ENCODE measurements at regions not wholly inside any gene's neighbourhood (a gene's known extent, or its start where the extent isn't known, plus 50 kb on each side); places are given as distances from the start of the nearest gene placed in this dataset.

DNA sequence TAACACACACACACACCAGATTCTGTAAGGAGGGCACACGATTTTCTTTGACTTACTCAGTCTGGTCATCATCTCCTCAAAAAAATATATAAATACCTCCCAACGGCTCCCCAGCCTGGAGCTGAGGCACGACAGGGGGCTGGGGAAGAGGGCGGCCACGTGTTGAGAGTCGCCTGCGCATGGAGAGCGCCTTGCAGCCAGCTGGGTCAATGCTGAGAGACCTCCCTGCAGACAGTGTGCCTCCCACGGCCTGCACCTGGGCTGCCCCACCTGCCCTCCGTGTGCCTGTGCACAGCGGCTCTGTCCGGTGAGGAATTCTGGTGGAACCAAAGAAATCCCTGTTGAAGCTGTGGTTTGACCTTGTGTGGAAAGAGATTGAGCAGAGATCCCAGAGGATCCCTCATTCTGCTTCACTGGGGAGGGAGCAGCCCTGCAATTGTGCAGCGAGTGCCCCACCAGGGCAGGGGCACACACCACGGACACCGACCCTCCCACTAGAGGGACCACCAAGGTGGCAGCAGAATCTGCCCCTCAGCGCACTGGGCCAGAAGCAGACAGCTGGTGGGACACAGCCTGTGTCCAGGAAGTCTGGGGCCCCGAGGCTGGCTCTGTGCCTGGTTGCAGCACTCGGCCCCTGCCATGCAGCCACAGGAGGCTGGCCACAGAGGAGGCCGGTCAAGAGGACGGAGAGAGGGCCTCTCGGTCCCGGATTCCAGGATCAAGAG is 150.5 kb upstream of the PPP2R2D start:
- no peak for DNase-seq

DNA sequence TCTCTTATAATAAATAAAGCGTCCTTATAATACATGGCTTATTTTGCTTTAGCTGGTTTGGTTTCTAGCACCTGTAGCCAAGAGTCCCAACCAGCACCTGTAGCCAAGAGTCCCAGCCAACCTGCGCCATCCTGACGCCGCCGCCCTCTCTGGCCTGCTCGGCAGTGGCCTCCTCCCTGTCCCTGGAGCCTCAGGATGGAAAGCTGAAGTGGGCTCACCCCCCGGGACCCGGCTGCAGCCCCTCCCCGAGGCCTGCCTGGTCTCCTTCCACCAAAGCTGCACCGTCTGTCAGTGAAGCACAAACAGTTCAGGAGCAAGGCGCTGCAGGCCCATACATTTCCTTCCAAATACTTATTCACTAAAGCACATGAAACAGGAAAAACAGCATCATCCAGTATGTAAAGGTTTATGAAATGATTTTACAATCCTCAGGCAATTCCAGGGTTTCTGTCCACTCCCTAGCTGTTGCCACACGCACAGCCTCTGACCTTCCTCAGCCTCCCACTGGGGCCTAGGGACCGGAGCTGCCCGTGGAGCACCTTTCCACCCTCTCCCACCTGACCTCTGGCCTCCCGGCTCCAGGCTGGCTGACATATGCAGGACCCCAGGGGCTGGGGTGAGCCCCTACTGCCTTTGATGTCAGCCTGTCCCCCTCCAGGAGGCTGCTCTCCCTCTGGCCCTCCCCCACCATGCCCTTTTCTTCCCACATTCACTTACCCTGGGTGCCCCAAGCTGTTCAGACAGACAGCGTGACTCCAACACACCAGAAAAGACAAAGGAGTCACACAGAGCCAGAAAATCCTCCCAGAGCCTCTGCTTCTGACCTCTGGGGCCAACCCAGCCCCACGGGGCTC is 149.6 kb upstream of the PPP2R2D start:
- no peak for DNase-seq

DNA sequence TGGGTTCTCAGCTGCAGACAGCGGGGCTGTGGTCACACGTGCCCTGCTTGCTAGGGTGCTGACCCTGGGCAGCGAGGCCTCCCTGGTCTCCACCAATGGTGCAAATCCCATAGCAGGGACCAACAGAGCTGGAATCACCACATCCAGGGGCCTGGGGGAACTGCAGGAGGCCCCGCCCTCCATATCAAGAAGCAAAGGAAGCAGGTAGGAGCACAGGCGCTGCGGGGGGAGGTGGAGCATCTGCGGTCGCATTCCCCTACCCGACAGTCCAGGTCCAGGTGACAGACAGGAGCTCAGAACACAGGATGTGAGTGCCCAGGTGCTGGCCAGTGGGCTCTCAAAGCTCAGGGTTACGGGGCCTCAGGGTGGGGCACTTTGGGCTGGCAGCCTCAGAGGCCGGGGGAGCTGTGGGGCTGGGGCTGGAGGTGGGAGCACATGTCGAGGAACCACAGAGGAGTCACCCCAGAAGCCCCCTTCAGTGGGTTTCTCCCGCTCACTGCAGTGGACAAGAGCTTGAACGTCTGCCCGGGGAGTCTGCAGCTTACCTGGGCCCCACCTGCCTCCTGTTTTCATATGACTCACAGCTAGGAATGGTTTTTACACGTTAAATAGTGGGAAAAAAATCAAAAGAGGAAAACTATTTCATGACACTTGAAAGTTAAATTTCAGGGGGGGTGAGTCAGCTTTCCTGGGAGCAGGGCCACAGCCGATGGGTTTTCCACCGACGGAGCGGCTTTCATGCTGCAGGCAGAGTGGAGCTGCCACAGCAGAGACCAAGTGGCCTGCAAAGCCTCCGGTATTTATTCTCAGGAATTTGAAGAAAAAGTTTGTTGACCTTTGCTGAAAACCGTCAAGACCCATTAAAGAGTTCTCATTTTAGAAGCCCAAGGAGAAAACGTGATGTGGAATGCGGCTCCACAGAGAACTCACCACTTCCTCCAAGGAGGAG is 148.7 kb upstream of the PPP2R2D start:
- DNase-seq = no peak

DNA sequence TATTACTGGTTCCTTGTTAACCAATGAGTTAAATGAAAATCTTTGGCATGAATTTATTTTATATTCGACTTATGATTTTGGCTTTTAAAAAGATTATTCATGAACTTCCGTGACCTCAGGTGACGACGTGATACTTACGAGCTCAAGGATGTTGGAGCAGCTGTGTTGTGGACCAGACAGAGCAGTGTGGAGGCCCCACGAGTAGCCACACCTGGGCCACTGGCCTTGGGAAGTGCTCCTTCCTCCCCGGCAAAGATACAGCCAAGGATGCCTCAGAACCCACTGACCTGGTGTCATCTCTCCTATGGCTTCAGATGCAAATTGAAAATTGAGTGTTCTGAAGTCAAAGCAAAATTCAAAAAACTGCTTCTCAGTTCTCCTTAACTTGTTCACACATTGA is 147.5 kb upstream of the PPP2R2D start:
- DNase-seq = no peak

DNA sequence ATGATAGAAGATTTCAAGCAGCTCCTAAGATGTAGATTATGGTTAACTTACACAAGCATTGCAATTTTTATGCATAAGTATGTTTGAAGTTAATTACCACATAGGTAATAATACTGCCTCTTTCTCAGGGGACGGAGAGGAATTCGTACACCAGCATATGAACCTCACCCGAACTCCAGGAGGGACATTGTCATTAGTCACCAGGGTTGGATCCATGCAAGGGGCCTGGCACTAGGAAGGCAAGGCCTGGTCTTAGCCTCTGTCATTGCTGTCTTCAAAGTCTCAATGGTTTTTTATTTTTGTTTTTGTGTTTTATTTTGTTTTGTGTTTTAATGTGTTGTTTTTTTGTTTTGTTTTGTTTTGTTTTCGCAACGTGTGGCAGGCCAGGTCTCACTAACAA is 145.6 kb upstream of the PPP2R2D start:
- DNase-seq = no peak

DNA sequence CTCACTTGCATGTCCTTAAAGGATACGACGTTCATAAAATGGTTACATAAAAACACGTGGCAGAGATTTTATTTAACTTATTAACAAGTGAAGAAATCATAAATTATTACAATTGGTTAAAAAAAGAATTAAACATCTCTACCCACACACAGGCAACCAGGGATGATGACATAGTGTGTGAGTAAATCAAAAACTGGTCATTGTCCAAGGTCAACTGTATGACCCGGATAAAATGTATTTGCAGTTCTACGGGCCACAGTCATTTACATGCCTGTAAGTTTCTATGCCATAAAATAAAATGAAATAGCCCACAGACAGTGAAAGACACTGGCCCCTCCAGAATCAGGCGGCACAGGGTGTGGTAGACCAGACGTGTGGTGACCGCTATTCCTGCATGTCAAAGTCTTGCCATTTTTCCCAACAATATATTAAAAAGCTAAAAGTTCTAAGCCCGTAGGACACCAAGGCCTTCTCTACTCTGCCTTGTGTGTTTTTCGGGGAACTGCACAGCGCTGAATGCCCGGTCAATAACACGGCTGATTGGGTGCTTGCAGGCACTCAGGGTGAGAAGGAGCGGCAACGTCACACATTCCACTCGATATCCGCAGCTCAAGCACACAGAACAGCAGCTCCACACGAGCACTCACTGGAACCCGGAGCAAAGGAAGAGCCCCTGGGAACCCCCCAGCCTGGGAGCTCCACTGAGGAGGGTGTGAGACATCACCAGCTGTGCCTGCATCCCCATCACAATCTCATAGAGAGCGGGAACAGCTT is 143.3 kb upstream of the PPP2R2D start:
- DNase-seq = no peak

DNA sequence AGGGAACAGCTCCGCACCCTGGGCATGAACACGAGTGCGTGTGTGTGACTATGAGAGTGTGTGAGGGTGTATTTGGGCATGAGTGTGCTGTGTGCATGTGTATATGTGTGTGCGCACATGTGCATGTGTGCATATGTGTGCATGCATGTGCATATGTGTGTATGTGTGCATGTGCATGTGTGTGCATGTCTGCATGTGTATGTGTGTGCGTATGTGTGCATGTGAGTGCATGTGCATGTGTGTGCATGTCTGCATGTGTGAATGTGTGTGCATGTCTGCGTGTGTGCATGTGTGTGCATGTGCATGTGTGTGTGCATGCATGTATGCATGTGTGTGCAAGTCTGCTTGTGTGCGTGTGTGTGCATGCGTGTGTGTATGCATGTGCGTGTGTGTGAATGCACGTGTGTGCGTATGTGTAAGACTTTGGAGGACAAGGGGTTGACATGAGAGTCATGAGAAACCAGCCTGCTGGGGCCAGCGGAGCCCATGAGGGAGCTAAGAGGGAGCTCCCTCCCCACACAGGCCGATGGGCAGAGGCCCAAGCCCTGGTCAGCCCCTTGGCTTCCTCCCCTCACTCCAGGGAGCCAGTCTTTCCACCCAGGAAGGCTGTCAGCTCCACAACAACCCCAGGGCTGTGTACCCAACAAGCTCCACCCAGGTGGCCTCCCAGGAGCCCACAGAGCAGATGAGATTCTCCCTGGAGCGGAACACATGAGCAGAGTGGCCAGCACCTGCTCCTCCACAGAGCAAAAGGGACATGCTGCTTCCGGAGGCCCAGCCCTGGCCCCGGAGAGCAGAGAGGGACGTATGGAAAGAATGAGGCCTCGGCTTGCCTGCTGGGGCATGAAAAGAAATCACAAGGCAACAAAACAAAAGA is 142.5 kb upstream of the PPP2R2D start:
- DNase-seq = no peak

DNA sequence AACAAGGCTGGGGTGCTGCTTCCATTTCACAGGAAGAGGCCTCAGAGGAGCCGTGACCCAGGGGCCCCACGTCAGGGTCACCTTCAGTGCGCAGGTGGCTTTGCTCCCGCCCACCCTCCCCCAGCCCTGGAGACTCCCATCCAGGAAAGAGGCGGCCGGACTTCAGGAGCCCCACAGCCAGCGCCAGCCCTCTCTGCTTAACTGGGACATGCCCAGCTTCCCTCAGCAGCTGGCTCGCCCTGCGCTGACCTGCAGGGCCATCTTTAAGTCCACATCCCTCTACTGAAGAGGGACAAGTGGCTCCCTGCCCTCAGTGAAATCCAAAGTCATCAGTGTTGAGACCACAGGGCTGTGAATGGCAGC is 141.9 kb upstream of the PPP2R2D start:
- no peak for DNase-seq

DNA sequence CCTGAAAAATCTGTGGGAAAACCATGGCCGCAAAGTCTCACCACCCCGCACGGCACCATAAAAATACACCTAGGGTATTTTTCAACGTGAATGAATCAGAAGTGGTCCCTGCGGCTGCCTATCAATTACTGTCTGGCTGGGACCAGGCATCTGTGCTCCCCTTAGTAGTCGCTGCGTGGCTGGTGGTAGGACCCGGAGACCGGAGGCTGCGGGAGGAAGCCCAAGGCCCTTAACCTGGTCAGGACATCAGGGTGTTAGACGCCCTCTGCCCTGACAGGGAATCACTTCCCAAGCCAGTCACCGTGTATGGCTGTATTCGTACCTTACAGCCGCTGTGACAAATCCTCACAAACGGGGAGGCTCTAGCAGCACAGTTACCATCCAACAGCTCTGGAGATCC is 141.5 kb upstream of the PPP2R2D start:
- DNase-seq = no peak

DNA sequence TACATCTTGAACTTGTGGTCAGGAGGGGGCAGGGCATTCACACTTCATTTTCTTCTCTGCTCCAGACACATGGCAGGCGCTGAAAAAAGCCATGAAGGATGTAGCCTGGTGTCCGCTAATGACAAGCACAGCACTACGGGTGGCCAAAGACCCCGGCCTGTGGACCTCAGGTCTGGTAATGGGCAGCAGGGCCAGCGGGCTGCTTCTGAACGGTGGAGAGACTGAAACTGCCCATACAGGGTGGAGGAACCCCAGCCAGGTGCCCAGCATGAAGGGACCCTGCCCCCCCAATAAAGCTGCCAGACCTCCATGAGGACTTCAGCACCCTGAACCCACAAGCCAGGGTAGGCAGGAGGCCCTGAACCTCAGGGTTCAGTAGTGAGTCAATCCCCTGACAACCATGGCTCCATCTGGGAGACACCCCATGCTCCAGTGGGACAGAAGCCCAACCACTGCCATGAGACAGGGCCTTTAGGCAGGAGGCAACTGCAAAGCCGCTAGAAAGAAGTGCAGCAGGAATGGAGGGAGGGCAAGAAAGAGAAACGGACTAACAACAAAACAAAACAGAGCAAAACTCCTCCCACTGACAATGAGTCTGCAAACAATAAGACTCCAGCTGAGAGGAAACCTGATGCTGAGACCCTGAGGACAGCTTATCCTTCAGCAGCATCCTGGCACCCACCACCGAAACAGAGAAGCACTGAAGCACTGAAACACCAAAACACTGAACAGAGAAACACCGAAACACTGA is 140.2 kb upstream of the PPP2R2D start:
- no peak for DNase-seq

DNA sequence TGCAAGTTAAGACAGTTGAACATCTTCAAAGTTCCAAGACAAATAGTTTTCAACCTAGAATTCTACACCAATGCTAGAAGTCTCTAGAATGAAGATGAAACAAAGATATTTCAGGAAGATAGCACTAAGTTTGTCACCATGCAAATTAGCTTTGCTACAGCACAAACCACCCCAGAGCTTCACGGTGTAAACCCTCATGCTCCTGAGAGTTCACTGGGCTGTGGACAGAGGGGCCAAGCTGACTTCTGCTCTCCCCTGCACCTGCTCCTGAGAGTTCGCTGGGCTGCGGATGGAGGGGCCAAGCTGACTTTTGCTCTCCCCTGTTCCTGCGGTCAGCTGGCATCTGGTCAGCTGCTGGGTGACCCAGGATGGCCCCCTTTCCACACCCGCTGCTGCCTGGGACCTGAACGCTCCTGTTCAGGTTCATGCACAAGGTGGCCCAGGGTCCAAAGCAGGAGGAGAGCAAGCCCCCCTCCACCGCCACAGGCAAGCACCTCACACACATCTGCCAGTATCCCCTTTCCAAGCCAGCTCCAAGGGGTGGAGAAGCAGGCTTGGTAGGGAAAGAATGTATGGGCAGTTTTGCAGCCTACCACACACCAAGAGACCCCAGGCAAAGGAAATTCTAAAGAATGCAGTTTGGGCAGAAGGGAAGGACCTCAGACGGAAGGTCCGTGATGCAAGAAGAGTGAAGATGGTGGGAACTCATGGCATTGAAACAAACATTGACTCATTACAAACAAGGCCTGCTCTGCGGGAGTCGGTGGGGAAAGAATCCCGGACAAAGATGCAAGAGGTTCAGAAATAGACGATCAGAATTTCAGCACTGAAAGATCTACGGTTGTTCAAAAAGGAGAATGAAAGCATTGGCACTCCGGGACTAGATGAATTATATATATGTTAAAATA is 137.8 kb upstream of the PPP2R2D start:
- no peak for DNase-seq

DNA sequence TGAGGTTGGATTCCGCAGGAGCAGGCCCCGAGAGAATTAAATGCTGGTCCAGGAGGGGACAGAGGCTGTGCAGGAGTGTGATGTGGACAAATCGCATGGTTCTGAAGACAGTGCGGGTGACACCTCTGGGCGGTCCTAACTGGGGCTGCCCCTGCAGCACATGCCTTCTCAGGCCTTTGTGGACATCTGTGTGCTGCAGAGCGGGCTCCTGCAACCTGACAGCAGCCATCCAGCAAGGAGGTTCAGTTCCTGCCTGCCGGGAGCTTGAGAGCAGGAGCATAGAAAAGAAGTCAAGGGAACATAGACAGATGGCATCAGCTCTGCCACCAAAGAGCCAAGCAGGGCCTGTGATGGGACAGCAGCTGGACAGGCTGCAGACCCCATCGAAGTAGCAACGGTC is 135.9 kb upstream of the PPP2R2D start:
- DNase-seq = no peak

DNA sequence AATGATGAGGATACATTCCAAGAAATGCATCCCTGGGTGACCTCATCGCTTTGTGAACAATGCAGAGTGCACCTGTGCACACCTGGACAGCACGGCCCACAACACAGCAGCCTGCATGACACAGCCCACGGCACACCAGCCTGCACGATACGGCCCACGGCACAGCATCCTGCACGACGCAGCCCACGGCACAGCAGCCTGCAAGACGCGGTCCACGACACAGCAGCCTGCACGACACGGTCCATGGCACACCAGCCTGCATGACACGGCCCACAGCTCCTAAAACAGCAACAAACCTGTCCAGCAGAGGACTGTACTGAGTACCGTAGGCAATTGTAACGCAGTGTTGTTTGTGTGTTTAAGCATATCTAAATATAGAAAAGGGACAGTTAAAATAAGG is 134.7 kb upstream of the PPP2R2D start:
- no peak for DNase-seq

DNA sequence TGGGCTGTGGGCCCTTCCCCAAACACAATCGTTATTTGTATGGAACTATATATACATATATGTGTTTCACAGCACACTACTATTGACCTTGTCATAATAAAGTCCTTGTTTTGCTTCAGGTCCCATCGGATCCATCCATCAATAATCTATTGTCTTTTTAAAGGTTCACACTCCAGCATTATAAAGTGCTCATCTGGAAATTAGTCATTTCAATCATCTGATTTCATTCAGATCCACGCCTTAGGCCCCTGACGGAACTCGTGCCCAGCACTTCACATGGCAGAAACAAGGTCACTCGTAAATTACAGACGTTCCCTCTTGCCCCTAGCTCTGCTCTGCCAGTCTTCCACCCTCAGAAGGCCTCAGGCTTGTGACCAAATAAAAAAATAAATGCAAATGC is 133.1 kb upstream of the PPP2R2D start:
- no peak for DNase-seq

DNA sequence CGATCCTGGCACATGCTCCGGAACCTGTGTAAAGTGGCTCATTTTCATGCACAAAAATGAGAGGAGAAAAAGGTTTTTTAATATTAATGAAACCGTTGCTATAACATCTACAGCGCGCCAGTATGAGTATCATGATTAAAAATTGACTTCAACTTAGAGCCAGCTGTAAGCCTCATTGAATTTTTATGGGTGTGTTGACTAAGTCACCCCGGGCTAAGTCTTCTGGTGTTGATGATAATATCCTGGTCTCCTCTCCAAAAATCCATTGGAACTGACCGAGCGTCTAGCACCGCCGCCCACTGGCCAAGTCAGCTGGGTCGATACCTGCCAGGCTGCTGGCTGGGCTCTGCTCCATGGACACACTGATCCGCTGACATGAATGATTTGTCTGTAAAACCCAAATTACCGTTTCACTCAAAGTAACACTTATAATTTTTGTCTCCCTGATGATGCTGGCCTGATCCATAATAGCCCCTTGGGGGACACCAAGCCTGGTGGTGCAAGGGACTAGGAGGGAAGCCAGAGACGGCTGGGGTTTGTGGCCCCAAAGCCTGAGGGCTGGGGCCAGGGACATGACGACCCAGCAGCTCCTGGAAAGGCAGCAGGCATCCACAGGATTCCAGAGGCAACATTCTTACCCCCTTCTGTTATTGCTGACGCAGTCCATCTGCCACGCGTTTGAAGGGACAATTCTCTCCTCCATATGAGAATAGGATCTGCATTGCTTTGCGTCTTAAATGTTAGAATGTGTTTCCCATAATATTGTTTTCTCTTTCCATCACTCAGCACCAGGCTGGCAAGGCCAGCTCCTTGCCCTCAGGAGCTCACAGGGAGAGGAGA is 131.0 kb upstream of the PPP2R2D start:
- no peak for DNase-seq

DNA sequence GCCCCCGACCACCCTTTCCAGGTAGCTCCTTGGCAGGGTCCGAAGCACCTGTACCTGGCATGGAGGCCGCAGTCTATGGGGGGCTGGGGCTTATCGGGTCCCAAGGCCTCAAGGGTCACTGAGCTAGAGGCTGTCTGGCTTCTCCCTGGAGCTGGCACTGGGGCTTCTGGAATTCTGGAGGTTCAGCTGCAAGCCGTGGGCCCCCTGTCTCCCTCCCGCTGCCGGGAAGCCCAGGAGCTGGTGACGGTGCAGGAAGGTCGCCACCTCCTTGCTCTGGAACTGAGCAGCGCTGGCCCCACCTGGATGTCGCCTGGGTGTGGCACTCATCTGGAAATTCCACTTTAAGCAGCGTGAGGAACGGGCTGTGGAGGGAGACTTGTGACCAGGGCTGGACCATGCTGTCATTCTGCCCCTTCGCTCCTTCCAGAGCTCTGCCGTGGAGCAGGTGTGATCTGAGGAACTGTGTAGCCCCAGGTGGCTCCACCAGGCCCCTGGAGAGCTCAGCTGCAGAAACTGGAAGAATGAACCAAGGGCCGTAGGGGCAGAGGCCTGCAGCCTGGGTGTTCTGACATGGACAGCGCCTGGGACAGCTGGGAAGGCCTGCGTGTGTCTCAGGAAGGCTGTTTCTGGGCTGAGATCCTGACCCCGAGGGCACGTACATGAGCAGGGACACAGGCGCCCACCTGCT is 129.7 kb upstream of the PPP2R2D start:
- no peak for DNase-seq
